WERI-Rb-1 (cell line): ENCODE measurements at regions not wholly inside any gene's neighbourhood (a gene's known extent, or its start where the extent isn't known, plus 50 kb on each side); places are given as distances from the start of the nearest gene placed in this dataset.

ENCODE experiments used
- DNase-seq: peaks from one replicate; pipeline ENCODE4 v3.0.0-alpha.2; 2020
- H3K27ac ChIP-seq: fragments of 250-450 bp; sonication (Bioruptor Pico); 2 replicates; pipeline ENCODE4 v1.5.1; 2020; ENCODE audit warnings: mild to moderate bottlenecking, moderate library complexity
- H3K27me3 ChIP-seq: fragments of 250-450 bp; sonication (Bioruptor Pico); 2 replicates; pipeline ENCODE4 v1.5.1; 2021; ENCODE audit warnings: mild to moderate bottlenecking, low read depth, moderate library complexity; ENCODE audit not compliant: insufficient read depth, severe bottlenecking
- H3K36me3 ChIP-seq: fragments of 250-450 bp; sonication (Bioruptor Pico); 2 replicates; pipeline ENCODE4 v1.5.1; 2020; ENCODE audit warnings: mild to moderate bottlenecking, moderate library complexity
- H3K4me3 ChIP-seq: 2 replicates; pipeline ENCODE4 v1.5.1; 2011; ENCODE audit warnings: low read depth, mild to moderate bottlenecking, control low read depth, low read length
- H3K9me3 ChIP-seq: fragments of 250-450 bp; sonication (Bioruptor Pico); 2 replicates; pipeline ENCODE4 v1.5.1; 2021; ENCODE audit warnings: mild to moderate bottlenecking, moderate library complexity; ENCODE audit not compliant: severe bottlenecking
- TF ChIP-seq, protein P1 (sequence below): IDR thresholded peaks from 2 replicates; pipeline ENCODE4 v1.5.1; 2011; ENCODE audit warnings: low read depth, mild to moderate bottlenecking, control low read depth, inconsistent platforms, low read length

DNA sequence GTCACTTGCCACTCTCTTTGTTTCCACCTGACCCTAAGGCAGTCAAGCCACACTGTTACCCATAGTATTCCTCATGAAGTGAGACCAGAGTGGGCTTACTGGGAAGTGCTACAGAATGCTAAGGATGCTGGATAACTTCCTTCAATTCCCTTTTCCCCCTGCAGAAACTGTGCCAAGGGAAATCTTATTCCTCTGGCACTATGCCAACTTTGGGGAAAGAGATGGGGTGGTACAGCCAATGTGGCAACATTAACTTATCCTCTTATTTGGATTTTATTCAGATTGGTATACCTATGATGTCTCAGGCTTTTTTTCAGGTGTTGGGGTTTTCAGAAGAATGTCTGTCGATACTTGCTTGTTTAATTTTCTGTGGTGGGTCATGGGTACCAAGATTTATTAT lies 599.4 kb upstream of the PBX1 start:
- Histone ChIP-seq H3K36me3 (no peaks in the 10 kb centered on the region), H3K4me3 (no peak overlapping the region), H3K9me3 (peaks cover 52% of the 10 kb centered on the region), H3K27me3 (no peaks in the 10 kb centered on the region), H3K27ac (no peak overlapping the region)
- TF ChIP-seq, protein P1, sequence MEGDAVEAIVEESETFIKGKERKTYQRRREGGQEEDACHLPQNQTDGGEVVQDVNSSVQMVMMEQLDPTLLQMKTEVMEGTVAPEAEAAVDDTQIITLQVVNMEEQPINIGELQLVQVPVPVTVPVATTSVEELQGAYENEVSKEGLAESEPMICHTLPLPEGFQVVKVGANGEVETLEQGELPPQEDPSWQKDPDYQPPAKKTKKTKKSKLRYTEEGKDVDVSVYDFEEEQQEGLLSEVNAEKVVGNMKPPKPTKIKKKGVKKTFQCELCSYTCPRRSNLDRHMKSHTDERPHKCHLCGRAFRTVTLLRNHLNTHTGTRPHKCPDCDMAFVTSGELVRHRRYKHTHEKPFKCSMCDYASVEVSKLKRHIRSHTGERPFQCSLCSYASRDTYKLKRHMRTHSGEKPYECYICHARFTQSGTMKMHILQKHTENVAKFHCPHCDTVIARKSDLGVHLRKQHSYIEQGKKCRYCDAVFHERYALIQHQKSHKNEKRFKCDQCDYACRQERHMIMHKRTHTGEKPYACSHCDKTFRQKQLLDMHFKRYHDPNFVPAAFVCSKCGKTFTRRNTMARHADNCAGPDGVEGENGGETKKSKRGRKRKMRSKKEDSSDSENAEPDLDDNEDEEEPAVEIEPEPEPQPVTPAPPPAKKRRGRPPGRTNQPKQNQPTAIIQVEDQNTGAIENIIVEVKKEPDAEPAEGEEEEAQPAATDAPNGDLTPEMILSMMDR, result no peak
- no peak for DNase-seq

DNA sequence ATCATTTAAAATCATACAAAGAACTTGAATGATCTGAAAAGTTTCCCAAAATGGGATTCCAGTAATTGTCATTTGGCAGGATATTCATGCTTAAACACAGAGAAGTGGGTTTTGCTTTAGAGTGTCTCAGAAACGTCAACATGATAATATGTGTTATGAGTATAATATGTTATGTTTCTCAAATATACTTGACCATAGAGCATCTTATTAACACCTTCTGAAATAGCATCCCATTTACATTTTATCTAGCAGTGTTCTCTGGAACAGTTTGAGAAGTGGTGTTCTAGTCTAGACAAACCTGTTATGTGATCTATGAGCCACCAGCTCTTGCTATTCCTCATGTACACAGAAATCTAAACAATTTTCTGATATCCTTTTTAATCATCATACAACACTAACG lies 588.8 kb upstream of the PBX1 start:
- TF ChIP-seq, protein P1, result no peak

DNA sequence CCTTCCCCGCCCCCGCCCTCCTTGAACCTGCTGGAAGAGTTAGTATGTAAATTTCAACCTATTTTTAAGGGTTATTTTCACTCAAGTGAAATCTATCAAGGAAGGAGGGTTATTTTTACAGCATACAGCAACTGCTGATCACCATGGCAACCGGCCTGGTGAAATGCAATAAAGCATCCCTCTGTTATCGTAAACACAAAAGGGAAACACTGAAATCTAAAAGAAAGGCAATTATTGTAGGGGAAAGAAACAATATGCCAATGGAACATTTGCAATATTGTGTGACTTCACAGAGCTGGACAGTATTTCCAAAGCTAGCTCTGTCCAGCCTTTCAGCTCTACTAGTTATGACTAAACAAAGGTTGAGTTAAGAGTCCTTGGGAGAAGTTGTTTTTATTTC lies 588.3 kb upstream of the PBX1 start:
- no peak overlapping the region for H3K27ac ChIP-seq
- H3K9me3 ChIP-seq, result no peaks in the 10 kb centered on the region
- TF ChIP-seq, protein P1, result no peak
- H3K4me3 ChIP-seq, result no peak overlapping the region
- no peaks in the 10 kb centered on the region for H3K36me3 ChIP-seq
- no peaks in the 10 kb centered on the region for H3K27me3 ChIP-seq
- no peak for DNase-seq

More for the DNA sequence above, 588.8 kb upstream of the PBX1 start:
- no peak overlapping the region for H3K4me3 ChIP-seq
- H3K27ac ChIP-seq, result no peak overlapping the region
- H3K9me3 ChIP-seq, result no peaks in the 10 kb centered on the region
- no peaks in the 10 kb centered on the region for H3K36me3 ChIP-seq
- H3K27me3 ChIP-seq, result no peaks in the 10 kb centered on the region
- no peak for DNase-seq

DNA sequence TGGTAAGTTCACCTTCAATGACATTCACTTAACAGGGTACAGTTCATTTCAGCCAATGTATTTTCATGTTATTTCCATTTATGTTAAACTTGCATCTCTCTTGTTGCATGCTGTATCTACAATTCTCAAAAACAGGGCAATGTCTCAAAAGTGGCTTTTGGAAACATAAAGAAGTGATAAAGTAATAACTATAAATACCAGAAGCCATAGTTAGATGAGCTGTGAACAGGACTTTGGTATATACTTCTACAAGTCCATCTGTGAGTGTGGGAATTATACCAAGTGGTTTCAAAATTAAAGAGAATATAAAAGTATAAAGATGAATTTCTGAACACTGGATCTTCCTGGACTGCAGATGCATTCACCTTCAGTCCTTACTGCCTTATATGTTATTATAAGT lies 585.4 kb upstream of the PBX1 start:
- no peak overlapping the region for H3K4me3 ChIP-seq
- no peak overlapping the region for H3K27ac ChIP-seq
- DNase-seq, result no peak
- no peaks in the 10 kb centered on the region for H3K27me3 ChIP-seq
- no peaks in the 10 kb centered on the region for H3K9me3 ChIP-seq
- no peaks in the 10 kb centered on the region for H3K36me3 ChIP-seq
- TF ChIP-seq, protein P1, result no peak

- Histone ChIP-seq H3K27me3 (no peaks in the 10 kb centered on the region), H3K9me3 (no peaks in the 10 kb centered on the region), H3K36me3 (no peaks in the 10 kb centered on the region), H3K4me3 (no peak overlapping the region), H3K27ac (no peak overlapping the region)
- TF ChIP-seq, protein P1, result no peak
- no peak for DNase-seq
Measured at GRCh38 chr1:163974120-163974519, 584.9 kb upstream of the PBX1 start.

DNA sequence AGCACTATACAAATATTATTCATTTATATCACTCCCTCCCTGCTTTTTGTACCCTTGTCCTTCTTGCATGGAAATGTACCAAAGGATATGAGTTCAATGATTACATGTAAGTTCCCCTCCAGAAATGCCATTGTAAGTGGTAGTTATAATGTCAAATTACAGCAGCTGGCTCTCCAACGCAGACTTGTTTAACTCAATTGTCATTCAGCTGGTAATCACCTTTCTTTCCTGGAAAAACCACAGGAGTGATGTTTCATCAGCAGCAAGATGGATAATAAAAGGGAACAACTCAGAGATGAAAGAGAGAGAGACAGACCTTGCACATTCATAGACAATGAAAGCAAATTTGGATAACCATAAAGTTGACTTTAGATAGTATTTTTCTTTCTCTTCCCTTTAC lies 578.6 kb upstream of the PBX1 start:
- DNase-seq, result no peak

More for the DNA sequence above, 578.6 kb upstream of the PBX1 start:
- Histone ChIP-seq H3K27ac (no peak overlapping the region), H3K36me3 (no peaks in the 10 kb centered on the region), H3K9me3 (peaks cover 7% of the 10 kb centered on the region), H3K4me3 (no peak overlapping the region), H3K27me3 (no peaks in the 10 kb centered on the region)
- TF ChIP-seq, protein P1, result no peak
